OCI-LY1 (cell line): ENCODE measurements at regions not wholly inside any gene's neighbourhood (a gene's known extent, or its start where the extent isn't known, plus 50 kb on each side); places are given as distances from the start of the nearest gene placed in this dataset.

Source experiments
- EZH2 ChIP-seq: fragments of 200-600 bp; sonication (generic), shearing (Covaris generic); IDR thresholded peaks from 2 replicates; pipeline ENCODE4 v1.8.0; 2017; ENCODE audit warnings: borderline replicate concordance, mixed run types, mild to moderate bottlenecking, antibody characterized with exemption, low read length, moderate library complexity, mixed read lengths
- TF ChIP-seq, protein P1 (sequence below): fragments of 200-600 bp; sonication (generic), shearing (Covaris generic); IDR thresholded peaks from 2 replicates; pipeline ENCODE4 v1.5.1; 2017; ENCODE audit warnings: mild to moderate bottlenecking, antibody characterized with exemption, low read length, moderate library complexity, mixed read lengths

DNA sequence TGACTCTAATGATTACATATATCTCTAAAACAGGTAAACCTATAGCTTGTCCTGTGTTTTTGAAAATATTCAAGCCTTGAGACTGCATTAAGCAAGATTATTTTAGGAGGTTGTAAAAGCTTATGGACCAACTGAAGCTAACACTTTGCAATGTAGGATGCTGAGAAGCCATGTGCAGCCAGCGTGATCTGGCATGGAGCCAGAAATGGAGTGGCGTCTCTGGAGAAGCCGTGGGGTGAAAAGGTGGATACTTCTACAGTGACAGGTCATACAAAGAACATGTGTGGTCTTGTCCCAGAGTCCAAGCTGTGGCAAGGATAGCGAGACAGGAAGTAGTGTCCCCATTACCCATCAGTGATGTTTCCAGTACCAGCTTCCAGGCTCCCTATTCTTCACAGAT, 100.8 kb upstream of the CD180 start:
- TF ChIP-seq, protein P1, sequence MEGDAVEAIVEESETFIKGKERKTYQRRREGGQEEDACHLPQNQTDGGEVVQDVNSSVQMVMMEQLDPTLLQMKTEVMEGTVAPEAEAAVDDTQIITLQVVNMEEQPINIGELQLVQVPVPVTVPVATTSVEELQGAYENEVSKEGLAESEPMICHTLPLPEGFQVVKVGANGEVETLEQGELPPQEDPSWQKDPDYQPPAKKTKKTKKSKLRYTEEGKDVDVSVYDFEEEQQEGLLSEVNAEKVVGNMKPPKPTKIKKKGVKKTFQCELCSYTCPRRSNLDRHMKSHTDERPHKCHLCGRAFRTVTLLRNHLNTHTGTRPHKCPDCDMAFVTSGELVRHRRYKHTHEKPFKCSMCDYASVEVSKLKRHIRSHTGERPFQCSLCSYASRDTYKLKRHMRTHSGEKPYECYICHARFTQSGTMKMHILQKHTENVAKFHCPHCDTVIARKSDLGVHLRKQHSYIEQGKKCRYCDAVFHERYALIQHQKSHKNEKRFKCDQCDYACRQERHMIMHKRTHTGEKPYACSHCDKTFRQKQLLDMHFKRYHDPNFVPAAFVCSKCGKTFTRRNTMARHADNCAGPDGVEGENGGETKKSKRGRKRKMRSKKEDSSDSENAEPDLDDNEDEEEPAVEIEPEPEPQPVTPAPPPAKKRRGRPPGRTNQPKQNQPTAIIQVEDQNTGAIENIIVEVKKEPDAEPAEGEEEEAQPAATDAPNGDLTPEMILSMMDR = no peak
- TF ChIP-seq EZH2 = no peak
